NT2/D1 (cell line): ENCODE measurements at regions not wholly inside any gene's neighbourhood (a gene's known extent, or its start where the extent isn't known, plus 50 kb on each side); places are given as distances from the start of the nearest gene placed in this dataset.

Experiments
- SUZ12 ChIP-seq: IDR thresholded peaks from 2 replicates; pipeline ENCODE4 v1.6.1; 2011; ENCODE audit not compliant: insufficient read length, insufficient read depth; ENCODE audit errors: extremely low read depth
- YY1 ChIP-seq: IDR thresholded peaks from 2 replicates; pipeline ENCODE4 v1.6.1; 2011; ENCODE audit not compliant: insufficient read length, insufficient read depth
- ZNF274 ChIP-seq: IDR thresholded peaks from 2 replicates; pipeline ENCODE4 v1.6.1; 2011; ENCODE audit warnings: mild to moderate bottlenecking, low read depth, low read length

GRCh38 chr2:52264488-52264887 is 1232.6 kb upstream of the NRXN1 start:
- TF ChIP-seq YY1, result no peak
- no peak for TF ChIP-seq ZNF274
- TF ChIP-seq SUZ12, result no peak
